B cell (primary cell): ENCODE measurements at regions not wholly inside any gene's neighbourhood (a gene's known extent, or its start where the extent isn't known, plus 50 kb on each side); places are given as distances from the start of the nearest gene placed in this dataset.

Experiments used
- ATAC-seq: fragments of 200-7000 bp; cut with Tn5 transposase; one replicate; pipeline ENCODE4 v1.10.0; 2021; ENCODE audit warnings: low read depth, mild to moderate bottlenecking, moderate number of reproducible peaks, moderate library complexity
- CTCF ChIA-PET: fragments of 350-600 bp; sonication (Branson Sonifier 250); formaldehyde crosslinking; loops from one replicate; lab custom pipeline; 2021; ENCODE audit warnings: antibody characterized with exemption, inconsistent platforms; lab: Charles Lee
- POLR2A ChIA-PET: fragments of 350-600 bp; sonication (Branson Sonifier 250); formaldehyde crosslinking; loops from one replicate; lab custom pipeline; 2021; ENCODE audit warnings: antibody characterized with exemption; lab: Charles Lee
- DNase-seq: peaks from one replicate; pipeline ENCODE4 v3.0.0; 2013
- H2AFZ ChIP-seq: 2 replicates; pipeline ENCODE4 v1.6.1; 2012; ENCODE audit warnings: mild to moderate bottlenecking, low read depth, low read length; ENCODE audit not compliant: insufficient read depth, poor library complexity, severe bottlenecking
- H3K27ac ChIP-seq, 2 donors: 1 replicate in 1 of 2; 2 replicates in 1 of 2; pipeline ENCODE4 v1.5.1; 2012 to 2013; ENCODE audit warnings: low read length in 2 of 2, mild to moderate bottlenecking in 2 of 2, moderate library complexity in 1 of 2
- H3K27me3 ChIP-seq, 4 experiments: fragments of 200-600 bp in 1 of 4; sonication (generic) in 1 of 4; replicated peaks in 1 of 4; 1 replicate in 2 of 4; 2 replicates in 2 of 4; pipeline versions ENCODE4 v1.6.1 to v1.7.0; 2013 to 2016; ENCODE audit warnings: low read length in 3 of 4, mild to moderate bottlenecking in 2 of 4, mixed read lengths in 1 of 4, moderate library complexity in 1 of 4; ENCODE audit not compliant: insufficient read depth in 4 of 4, control insufficient read depth in 3 of 4; ENCODE audit errors: control extremely low read depth in 1 of 4
- H3K36me3 ChIP-seq, 2 experiments: replicated peaks in 1 of 2; 1 replicate in 1 of 2; 2 replicates in 1 of 2; pipeline versions ENCODE4 v1.6.1 to v1.7.1; 2013; ENCODE audit warnings: low read length in 1 of 2; ENCODE audit not compliant: insufficient read depth in 2 of 2, control insufficient read depth in 1 of 2; ENCODE audit errors: control extremely low read depth in 1 of 2, extremely low read depth in 1 of 2
- H3K4me1 ChIP-seq, 2 donors: fragments of 200-600 bp in 1 of 2; sonication (generic) in 1 of 2; 1 replicate in 1 of 2; 2 replicates in 1 of 2; pipeline versions ENCODE4 v1.5.1 to v1.6.1; 2013 to 2017; ENCODE audit warnings: low read length in 2 of 2; ENCODE audit not compliant: control insufficient read depth in 2 of 2, insufficient read depth in 2 of 2
- H3K4me2 ChIP-seq: replicated peaks from 2 replicates; pipeline ENCODE3; 2012; ENCODE audit warnings: mild to moderate bottlenecking, low read depth, low read length; ENCODE audit not compliant: poor library complexity, severe bottlenecking
- H3K4me3 ChIP-seq, 5 experiments: fragments of 200-600 bp in 1 of 5; sonication (generic) in 1 of 5; 1 replicate in 3 of 5; 2 replicates in 2 of 5; pipeline versions ENCODE4 v1.5.1 to v1.7.0; 2011 to 2016; ENCODE audit warnings: low read length in 4 of 5, mild to moderate bottlenecking in 4 of 5, low read depth in 2 of 5, control low read depth in 1 of 5, moderate library complexity in 1 of 5; ENCODE audit not compliant: insufficient read depth in 1 of 5; ENCODE audit errors: control extremely low read depth in 1 of 5, extremely low read depth in 1 of 5
- H3K79me2 ChIP-seq: fragments of 200-600 bp; sonication (generic); one replicate; pipeline ENCODE4 v1.6.0; 2016; ENCODE audit warnings: low read length; ENCODE audit not compliant: control insufficient read depth, insufficient read depth
- H3K9ac ChIP-seq: fragments of 200-600 bp; sonication (generic); 2 replicates; pipeline ENCODE4 v1.6.1; 2017; ENCODE audit warnings: mild to moderate bottlenecking, low read length, moderate library complexity
- H3K9me3 ChIP-seq, 3 donors: one replicate each; pipeline versions ENCODE4 v1.6.1 to v1.7.1; 2013; ENCODE audit warnings: low read length in 2 of 3; ENCODE audit not compliant: control insufficient read depth in 2 of 3, insufficient read depth in 1 of 3; ENCODE audit errors: control extremely low read depth in 1 of 3
- H4K20me1 ChIP-seq: 2 replicates; pipeline ENCODE4 v1.6.0; 2012; ENCODE audit warnings: mild to moderate bottlenecking, low read length; ENCODE audit not compliant: insufficient read depth, control insufficient read depth, poor library complexity, severe bottlenecking
- H3K27ac Mint-ChIP-seq: one replicate; pipeline ENCODE4 v1.8.0; 2021; ENCODE audit warnings: mixed read lengths
- H3K27me3 Mint-ChIP-seq: one replicate; pipeline ENCODE4 v1.8.0; 2021; ENCODE audit warnings: mixed read lengths
- H3K4me1 Mint-ChIP-seq: one replicate; pipeline ENCODE4 v1.8.0; 2021; ENCODE audit warnings: mixed read lengths
- H3K4me3 Mint-ChIP-seq: one replicate; pipeline ENCODE4 v1.8.0; 2021; ENCODE audit warnings: mixed read lengths
- H3K9me3 Mint-ChIP-seq: one replicate; pipeline ENCODE4 v1.8.0; 2022; ENCODE audit warnings: mixed read lengths; ENCODE audit not compliant: insufficient read depth
- CTCF ChIP-seq: fragments of 200-600 bp; IDR thresholded peaks from one replicate; pipeline ENCODE4 v1.8.0; 2022; ENCODE audit warnings: antibody characterized with exemption, mild to moderate bottlenecking
- EZH2 ChIP-seq: IDR thresholded peaks from 2 replicates; pipeline ENCODE4 v1.6.1; 2012; ENCODE audit warnings: borderline replicate concordance, low read depth, mild to moderate bottlenecking, moderate library complexity, low read length; ENCODE audit not compliant: insufficient read depth, poor library complexity, severe bottlenecking
- WGBS: methylation state at CpG from one replicate; pipeline ENCODE4 v1.1.5; 2013; ENCODE audit warnings: missing lambda C conversion rate; ENCODE audit not compliant: insufficient coverage; 5-methylcytosine and 5-hydroxymethylcytosine counted together
- intact Hi-C: fragments of 100-400 bp; cut with micrococcal nuclease; formaldehyde crosslinking; loops from one replicate; pipeline ENCODE4 v1.10.0; 2022

- Histone ChIP-seq H3K79me2 (no peaks in the 10 kb centered on the region), H3K4me3 (no peak overlapping the region), H3K27me3 (no peaks in the 10 kb centered on the region), H4K20me1 (no peaks in the 10 kb centered on the region), H2AFZ (no peak overlapping the region), H3K9me3 (no peaks in the 10 kb centered on the region), H3K4me2 (no peak overlapping the region), H3K27ac (no peak overlapping the region), H3K36me3 (no peaks in the 10 kb centered on the region), H3K9ac (no peak overlapping the region), H3K4me1 (no peaks in the 10 kb centered on the region)
- H3K4me3 Mint-ChIP-seq, result no peak overlapping the region
- TF ChIP-seq EZH2 (no peak), CTCF (no peak)
- ChIA-PET CTCF (no interaction called here), POLR2A (no interaction called here)
- intact Hi-C loops, result no loop called here
- no peaks in the 10 kb centered on the region for H3K4me1 Mint-ChIP-seq
- no CpG with 5 or more reads among the region's 2 CpGs for WGBS
- no peaks in the 10 kb centered on the region for H3K27me3 Mint-ChIP-seq
- ATAC-seq, result no peak
- no peak overlapping the region for H3K27ac Mint-ChIP-seq
- no peaks in the 10 kb centered on the region for H3K9me3 Mint-ChIP-seq
- DNase-seq, result no peak
These were observed 434.7 kb downstream of the CDH11 start for GRCh38 chr16:64687123-64687522.

- H3K4me2 ChIP-seq, result no peak overlapping the region
- intact Hi-C loops, result no loop called here
- CTCF ChIA-PET, result no interaction called here
These were observed 441.7 kb downstream of the CDH11 start for GRCh38 chr16:64679976-64680690.

More at GRCh38 chr16:64679976-64680690, 441.7 kb downstream of the CDH11 start:
- H3K4me1 ChIP-seq, result no peaks in the 10 kb centered on the region
- no peak for DNase-seq
- H3K9ac ChIP-seq, result no peak overlapping the region
- H3K27me3 ChIP-seq, result no peaks in the 10 kb centered on the region
- POLR2A ChIA-PET, result no interaction called here
- no peak overlapping the region for H3K4me3 ChIP-seq
- Mint-ChIP-seq H3K27me3 (no peaks in the 10 kb centered on the region), H3K4me3 (no peak overlapping the region), H3K9me3 (peaks cover 2% of the 10 kb centered on the region), H3K4me1 (no peaks in the 10 kb centered on the region), H3K27ac (no peak overlapping the region)
- H3K36me3 ChIP-seq, result no peaks in the 10 kb centered on the region
- ATAC-seq, result no peak
- WGBS, result 20% methylated on average over 1 of the region's 4 CpGs
- no peak overlapping the region for H3K27ac ChIP-seq
- H4K20me1 ChIP-seq, result no peaks in the 10 kb centered on the region
- H3K9me3 ChIP-seq, result peaks cover 0 to 3% (median 0%) of the 10 kb centered on the region in 3 donors
- no peaks in the 10 kb centered on the region for H3K79me2 ChIP-seq
- no peak overlapping the region for H2AFZ ChIP-seq
- TF ChIP-seq CTCF, result no peak
- TF ChIP-seq EZH2, result no peak
